Activated CD4-positive, alpha-beta T cell treated with anti-CD3 and anti-CD28 coated beads, Interleukin-2, amount 50 U/mL, for 4 hours (primary cell): ENCODE measurements at regions not wholly inside any gene's neighbourhood (a gene's known extent, or its start where the extent isn't known, plus 50 kb on each side); places are given as distances from the start of the nearest gene placed in this dataset.

Experiments used
- DNase-seq, 2 experiments: peaks; one replicate each; pipeline ENCODE4 v3.0.0-alpha.2; 2020

DNA sequence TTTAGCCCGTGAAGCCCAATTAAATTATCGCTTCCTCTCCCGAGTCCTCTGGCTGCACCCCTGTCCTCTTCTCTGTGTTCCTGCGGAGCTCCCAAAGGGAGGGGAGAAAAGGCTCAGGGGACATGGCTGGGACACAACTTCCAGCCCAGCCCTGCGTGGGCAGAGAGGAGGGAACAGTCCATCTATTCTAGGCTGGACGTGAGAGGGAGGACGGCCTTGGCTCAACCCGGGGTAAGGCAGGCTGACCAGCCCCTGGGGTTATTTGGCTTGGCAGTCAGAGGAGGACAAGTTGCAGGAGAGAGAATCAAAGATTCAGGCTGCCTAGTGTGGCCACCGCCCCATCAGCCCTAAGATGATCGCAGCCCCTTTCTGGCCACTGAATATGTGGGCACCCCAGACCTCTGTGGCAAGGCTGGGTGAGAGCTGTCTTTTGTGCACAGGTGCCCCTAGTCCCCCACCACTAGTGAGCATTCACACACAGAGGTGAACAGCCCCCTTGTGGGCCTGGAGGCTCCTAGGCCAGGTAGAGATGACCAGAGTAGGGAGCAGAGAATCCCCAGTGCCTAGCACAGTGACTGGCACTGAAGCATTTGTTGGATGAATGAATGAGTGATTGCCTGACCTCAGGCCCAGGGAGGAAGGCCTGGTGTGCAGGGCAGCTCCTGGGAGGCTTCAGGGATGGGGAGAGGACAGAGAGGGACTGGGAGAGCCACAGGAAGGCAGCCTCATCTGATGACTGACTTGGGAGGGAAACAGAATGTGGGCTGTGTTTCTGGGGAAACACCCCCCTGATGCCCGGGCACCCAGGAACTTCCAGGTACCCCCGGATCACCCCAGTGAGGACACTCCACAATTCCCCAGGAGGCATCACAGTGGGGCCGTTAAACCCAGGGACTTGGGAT is 133.9 kb downstream of the C9orf50 start:
- no peak for DNase-seq

DNA sequence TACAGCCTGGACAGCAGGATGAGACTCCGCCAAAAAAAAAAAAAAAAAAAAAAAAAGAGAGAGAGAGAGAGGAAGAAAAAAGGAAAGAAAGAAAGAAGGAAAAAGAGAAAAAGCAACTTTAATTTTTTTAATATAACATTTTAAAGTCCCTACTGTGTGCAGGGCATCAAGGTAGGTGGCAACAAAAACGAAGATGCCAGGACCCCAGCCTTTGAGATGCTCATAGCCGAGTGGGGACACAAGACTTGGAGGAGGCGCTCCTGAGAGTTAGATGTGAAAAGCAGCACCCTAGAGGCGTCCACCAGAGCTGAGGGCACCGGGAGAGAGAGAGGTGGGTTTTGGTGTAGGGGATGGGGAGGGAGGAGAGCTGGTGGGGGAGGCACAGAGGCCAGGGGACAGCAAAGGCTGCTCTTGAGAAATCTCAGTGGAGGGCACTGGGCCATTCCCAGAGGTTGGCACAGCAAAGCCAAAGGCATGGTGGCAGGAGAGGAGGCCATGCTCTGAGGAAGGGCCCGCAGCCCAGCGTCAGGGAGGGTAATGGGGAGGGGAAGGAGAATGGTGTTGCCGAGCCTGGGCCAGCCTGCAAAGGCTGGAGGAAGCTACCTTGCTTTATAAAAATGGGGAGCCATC is 135.6 kb downstream of the C9orf50 start:
- DNase-seq = no peak

DNA sequence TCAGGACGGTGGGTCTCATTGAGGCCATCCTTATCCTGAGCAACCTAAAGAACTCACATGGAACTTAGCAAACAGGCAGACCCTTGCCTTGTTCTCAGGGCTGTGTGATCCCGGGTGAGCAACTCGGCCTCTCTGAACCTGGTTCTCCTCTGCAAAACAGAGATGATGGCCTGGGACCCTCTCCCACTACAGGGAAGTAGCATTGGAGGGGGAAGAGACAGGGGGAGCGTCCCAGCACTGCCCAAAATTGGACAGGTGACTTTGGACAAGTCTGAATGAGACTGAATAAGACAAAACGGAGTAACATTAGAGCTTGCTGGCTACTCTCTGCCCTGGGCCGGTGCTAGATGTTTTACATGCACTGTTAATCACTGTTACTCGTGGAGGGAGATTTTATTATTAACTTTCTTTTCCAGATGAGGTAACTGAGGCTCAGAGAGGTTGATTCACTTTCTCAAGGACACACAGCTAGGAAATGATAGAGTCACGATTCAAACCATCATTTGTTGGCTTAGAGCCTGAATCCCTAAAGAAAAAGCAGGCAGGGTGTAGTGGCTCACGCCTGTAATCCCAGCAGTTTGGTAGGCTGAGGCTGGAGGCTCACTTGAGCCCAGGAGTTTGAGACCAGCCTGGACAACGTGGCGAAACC is 136.4 kb downstream of the C9orf50 start:
- no peak for DNase-seq

DNA sequence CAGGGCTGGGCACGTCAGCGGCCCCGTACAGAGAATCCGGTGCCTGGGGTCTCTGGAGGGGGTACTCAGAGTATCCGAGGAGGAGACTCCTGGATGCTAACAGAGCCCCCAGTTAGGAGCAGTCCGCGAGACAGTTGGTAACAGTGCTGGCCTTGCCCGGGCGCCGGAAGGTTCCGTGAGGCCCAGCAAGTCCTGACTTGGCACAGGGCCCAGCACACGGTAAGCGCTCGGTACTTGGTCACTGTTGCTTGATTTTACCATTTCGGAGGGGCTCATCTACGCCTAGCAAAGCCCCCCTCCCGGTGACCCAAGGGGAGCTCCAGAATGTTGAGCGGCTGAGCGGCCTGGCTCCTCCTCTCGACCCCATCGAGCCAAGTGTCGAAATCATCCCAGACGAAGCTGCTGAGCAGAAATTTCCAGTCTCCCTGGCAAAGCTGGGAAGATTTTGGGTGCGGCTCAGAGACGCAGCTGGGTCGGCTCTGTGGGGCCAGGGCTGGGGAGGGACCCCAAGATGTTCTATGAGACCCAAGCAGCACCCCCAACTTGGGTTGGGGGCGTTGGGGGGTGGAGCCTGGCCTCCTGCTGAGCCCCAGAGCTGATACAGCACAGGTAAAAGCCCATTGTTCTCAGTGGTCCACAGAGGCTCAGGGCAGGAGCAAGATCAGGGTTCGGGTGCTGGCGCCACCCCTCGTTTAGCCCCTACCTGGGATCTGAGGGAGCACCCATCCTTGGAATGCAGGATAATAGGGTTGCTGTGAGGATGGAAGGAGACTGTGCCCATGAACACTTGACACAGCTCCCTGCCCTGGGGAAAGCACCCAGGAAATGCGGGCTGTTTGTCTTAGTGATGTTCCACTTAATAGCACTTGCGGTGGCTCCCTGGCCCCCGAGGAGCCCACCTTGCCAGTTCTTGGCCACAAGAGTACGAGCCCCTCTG is 137.2 kb downstream of the C9orf50 start:
- DNase-seq = no peak

DNA sequence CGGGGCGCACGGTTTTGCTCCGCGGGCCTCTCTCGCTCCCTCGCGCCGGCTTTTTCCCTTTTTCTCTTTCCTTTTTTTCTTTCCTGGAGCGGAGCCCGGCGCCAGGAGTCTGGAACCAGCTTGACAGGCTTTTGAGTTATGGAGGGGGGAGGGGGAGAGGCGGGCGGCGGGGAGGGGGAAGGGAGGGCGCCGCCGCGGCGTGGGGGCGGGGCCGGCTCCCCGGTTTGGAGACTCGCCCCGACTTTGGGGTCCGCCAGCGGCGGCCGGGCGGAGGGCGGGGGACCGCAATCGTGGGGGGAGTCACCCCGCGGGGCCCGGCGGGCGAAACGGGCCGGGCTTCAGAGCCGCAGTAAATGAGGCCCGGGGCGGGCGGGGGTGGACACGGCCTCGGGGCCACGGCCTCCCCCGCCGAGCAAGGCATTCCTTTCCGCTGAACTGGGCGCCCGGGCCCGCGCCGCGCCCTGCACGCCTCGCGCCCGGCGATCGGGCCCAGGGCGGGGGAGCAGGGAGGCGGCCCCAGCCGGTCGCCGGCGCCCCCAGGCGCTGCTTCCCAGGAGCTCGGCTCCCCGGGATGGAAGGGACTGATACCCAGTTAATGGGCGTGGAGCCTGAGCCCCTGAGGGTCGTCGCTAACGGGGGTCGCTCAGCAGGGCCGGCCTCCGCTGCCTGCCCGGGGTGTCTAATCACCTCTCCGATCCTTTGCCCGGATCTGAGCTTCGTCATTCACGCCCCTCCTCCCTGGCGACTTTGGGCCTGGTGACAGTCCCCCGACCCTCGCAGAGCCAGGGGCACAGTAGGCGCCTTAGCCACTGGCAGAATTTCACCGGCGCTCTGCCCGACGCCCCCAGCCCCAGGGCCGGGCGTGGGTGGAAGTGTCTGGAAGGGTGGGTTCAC is 138.1 kb downstream of the C9orf50 start:
- DNase-seq = no peak

DNA sequence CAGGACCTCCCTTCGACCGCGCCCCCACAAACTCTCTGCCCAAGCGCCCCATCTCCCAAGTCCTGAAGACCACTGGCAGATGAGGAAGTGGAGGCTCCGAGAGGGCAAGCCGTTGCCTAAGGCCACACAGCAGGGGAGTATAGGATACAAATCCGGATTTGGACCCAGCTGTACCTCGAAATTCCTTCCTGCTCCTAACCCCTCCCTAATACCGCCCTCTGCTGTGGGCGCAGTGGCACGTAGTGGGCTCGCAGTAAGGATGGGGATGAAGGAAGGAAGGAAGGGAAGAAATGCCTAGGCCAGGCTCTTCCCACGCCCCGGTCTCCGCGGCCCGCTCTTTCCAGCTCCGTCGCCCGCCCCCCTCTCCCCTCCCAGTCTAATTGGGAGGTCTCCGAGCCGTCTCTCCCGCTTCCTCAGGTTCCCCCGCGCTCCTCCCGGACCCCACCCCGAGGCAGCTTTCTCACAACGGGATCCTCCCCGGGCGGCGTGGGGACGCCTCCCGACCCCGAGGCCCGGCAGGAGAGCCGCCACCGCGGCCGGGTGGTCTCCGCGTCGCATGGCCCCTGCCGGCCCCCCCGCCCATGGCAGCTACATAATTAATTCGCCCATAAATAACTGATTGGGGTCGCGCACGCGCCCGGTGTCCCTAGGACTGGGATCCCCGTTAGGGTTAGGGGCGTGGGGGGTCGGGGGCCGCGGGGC is 138.9 kb downstream of the C9orf50 start:
- DNase-seq = no peak

DNA sequence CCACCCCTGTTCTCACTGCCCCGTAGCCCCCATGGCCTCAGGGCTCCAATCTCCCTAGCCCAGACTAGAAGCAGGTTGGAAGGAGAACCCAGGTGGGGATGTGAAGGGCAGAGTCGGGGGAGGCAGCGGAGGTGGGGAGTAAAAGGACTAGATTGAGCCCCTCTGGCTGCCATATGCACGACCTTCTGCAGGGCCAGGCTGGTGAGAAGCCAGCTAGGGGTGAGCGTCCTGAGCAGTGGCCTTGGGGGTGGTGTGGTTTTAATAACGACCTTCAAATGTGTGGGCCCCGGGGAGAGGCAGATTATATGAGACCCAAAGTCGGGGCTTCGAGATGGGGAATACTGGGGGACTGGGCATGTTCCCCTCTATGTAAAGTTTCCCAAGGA is 139.5 kb downstream of the C9orf50 start:
- DNase-seq = no peak

DNA sequence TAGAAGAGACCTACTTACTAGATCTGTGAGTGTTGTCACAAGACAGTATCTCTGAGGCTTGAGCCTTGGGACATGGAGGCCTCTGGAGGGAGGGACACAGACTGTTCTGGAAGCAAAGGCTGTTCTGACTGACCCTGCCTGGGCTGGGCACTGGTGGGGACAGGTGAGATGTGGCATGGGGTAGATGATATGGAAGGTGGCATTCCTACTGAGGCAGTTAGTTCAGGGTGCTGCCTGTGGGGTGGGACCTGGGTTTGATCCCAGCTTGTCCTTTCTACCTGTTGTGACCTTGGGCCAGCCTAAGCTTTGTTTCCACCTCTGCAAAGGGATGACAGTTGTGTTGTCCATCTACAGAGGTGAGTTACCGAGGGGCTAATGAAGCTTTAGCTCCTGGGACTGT is 140.2 kb downstream of the C9orf50 start:
- no peak for DNase-seq

DNA sequence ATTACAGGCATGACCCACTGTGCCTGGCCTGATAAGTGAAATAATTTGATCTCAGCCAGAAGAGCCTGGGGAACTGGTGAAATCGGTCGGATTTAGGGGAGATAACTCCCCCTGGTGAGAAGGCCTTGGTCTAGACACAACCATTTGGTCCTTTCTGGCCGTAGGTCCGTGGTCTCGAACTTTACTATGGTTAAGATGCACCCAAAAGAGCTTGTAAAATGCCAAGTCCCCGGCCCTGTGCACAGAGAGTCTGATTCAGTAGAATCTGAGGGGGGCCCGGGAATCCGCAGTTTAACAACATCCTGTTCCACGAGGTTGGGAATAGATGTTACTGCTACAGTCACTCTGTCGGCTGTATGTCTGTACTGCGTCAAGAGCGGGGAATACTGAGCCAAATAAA is 140.7 kb downstream of the C9orf50 start:
- DNase-seq = no peak

DNA sequence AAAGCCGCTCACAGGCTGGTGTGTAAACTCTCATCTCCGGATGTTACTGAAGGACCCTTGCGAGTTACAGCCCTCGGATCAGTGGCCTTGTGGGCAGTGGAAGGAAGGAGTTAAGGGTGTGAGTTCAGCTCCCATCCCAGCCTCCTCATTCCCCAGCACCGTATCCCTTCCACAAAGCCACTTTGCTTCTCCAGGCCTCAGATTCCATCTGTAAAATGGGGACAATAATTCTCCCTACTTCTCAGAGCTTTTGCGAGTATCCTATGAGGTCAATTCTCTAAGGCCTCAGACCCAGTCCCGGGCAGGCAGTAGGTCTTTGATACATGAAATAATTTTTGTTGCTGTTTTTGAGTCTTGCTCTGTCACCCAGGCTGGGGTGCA is 141.3 kb downstream of the C9orf50 start:
- no peak for DNase-seq

DNA sequence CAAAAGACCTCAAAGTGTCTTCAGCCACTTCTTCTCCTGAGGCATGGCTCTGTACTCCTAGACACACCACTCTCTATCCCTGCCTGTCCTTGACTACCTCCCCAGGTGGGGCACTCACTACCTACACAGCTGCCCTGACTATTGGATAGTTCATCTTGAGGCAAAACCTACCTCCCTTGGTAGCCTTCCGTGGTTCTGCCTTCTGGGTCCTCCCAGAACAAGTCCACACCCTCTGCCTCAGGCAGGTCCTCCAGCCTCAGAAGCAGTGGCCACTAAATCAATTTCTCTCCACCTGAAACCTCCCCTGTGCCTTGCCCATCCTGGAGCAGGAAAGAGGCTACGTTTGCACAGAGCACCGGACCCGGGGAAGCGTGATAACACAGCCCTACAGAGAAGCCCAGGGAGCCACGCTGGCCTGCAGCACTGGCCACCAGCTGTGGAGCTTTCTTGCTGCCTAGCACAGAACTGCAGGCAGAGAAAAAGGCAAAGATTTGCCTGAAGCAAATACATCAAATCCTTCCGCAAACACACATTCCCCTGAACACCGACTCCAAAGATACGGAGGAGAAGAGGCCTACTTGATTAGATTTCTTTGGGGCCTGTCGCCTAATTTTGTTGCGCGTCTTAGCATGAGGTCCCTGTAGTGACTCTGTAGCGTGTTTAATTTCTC is 141.8 kb downstream of the C9orf50 start:
- DNase-seq = no peak

DNA sequence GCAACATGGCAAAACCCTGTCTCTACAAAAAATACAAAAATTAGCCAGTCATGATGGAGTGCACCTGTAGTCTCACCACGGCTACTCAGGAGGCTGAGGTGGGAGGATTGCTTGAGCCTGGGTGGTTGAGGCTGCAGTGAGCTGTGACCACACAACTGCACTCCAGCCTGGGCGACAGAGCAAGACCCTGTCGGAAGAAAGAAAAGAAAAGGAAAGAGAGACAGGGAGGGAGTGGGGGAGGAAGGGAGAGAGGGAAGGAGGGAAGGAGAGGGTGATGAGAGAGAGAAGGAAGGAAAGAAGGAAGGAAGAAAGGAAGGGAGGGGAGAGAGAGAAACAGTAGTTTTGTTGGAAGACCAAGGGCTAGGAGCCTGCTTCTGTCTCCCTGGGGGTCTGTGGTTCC is 142.4 kb downstream of the C9orf50 start:
- no peak for DNase-seq

DNA sequence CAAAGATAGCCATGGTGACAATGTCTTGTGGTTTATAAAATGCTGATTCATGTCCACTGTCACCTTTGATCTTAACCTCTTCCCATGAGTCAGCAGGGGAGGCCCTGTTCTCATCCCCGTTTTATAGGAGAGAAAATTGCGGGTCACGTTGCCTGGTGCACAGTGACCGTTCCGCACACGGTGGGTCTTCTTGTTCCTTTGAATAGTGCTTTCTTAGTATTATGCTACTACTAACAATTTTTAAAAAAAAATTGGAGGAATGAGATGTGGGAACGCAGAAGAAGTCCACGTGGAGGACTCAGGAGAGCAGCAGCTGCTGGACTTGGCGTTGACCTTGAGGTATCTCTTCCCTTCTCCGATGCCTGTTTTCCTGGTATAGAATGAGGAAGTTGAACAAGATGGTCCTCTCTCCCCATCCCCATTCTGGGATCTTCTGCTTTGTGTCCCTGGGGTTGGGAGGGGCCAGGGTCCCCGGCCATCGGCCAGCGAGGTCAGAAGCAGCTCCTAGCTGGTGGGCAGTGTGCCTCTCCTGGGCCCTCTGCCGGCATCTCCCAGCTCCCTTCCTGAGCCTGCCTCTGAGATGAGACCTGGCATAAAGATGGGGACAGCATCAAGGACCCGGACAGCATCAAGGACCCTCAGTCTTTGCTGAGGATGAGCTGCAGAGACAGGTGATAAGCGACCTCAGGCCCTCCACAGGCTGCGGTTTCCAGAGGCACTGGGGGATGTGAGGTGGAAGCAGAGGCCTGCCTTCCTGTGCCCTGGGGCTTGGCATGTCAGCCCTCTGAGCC is 143.9 kb downstream of the C9orf50 start:
- DNase-seq = no peak

DNA sequence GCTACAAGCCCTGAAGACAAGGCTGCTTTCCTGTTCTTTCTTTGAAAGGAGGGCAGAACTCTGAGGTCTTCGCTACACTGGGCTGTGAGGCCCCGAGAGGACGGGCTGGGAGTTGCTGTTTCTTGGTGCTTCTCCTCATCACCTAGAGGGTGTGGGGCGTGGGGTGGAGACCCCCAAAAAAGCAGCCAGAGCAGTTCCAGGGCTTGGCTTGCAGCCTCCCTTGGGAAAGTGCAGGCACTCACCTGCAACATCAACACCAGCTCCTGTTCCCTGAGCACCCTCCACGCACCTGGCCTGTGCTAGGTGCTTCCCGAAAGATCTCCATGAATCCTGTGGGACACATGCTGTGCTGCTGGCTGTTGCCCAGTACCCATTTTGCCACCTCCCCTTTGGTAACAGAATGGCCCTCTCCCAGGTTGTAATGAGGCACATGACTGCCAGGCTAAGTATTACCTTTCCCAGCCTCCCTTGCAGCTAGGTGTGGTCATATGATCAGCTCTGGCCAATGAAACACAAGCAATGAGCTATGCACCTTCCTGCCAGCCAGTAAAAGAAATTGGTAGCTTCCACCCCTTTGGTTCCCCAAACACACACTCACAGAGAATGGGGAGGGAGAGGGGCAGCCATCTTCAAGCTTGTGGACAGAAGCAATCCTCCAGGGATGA is 146.0 kb downstream of the C9orf50 start:
- DNase-seq = no peak

DNA sequence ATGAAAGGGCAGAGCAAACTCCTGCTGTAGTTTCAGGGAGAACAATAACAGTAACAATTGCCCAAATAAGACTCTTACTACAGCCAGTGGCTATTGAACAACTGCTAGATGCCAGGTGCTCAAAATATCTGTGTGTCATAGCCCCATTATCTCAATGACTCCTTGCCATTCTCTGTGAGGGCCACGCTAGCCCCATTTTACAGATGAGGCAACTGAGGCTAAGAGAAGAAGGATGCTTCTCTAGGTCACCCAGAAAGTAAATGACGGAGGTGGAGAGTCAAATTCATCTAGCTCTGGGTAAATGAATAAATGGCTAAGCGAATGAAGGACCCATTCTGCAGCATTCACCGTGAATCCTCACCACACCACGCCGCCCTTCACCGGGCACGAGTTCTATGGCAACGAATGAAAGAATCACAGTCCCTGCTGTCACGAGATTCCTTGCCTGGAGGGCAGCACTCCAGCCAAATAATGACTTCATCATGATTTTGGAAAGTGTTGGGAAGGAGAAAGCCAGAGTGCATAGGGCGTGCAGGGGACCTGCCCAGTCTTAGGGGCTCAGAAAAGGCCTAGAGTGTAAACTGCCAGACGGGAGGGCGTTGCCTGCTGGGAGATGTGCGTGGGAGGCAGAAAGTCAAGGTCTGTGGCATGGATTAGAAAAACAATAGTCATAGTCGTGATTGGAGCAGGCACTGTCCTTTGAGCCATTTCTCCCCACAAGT is 147.2 kb downstream of the C9orf50 start:
- no peak for DNase-seq

DNA sequence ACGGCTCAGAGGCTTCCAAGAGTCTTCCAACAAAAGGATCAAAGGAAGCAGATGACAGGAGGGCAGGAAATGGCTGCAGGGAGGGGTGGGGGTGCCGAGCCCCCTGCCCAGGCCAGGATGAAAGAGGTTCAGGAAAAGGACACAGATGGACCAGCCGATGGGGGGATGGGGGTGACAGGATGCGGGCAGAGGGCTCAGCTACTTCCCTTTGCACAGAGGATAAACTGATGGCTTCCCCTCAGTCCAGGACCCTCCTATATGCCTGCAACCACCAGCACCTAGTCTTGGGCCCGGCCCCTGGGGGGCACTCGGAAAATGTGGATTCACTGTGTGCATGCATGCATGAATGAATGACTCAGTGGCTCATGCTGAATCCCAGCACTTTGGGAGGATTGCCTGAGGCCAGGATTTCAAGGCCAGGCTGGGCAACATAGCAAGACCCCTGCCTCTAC is 148.2 kb downstream of the C9orf50 start:
- no peak for DNase-seq

DNA sequence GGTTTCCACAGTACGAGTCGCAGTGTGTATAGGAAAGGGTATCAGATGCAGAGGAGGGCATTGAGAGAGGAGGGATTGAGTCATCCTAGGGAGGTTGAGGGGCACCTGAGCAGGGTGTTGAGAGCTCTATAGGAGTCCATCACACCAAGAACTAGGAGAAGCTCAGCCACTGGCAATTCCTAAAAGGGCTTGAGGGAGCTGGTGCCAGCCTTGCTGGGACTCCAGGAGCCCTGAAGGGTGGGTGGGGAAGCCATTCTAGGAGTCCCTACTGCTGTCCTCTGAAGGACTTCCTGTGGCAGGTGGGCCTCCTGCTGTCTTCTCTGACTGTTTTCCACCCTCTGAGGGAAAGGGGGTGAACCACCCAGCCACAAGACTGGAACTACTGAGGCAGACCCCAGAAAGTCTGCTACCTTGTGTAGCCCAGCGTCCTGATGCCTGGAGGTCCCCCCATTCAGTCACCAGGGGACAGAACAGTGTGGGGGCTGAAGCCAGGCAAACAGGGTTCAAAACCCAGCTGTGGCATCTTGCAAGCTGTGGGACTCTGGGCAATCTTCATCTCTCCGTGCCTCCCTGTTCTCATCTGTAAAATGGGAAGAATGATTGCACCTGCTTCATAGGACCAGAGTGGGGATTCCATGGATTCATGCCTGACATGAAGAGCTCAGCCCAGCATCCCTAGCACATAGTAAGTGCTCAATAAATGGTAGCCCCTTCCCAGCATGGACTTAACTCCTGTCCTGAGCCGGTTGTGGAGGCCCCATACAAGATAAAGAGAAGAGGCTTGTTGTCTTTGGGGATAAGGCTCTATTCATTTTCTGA is 149.5 kb downstream of the C9orf50 start:
- no peak for DNase-seq

DNA sequence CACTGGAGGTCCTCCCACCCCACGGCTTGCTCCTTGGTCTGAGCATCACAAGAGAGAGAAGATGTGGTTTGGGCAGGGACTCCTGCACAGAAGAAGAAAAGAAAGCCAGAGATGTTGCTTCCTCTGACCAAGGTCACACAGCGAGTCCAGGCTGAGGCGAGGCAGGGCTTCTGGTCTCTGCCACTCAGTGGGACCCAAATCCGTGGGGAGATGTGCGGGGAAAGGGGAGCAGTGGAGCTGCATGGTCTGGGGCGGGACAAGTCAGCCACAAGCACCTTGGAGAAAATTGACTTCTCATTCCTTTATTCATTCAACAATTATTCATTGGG is 150.9 kb downstream of the C9orf50 start:
- DNase-seq = no peak
